HG03064 (cell line): ENCODE measurements at regions not wholly inside any gene's neighbourhood (a gene's known extent, or its start where the extent isn't known, plus 50 kb on each side); places are given as distances from the start of the nearest gene placed in this dataset.

Source experiments
- ATAC-seq: cut with Tn5 transposase; IDR thresholded peaks from one replicate; pipeline ENCODE4 v1.9.1; 2021; ENCODE audit warnings: low read depth; ENCODE audit not compliant: unreplicated experiment

DNA sequence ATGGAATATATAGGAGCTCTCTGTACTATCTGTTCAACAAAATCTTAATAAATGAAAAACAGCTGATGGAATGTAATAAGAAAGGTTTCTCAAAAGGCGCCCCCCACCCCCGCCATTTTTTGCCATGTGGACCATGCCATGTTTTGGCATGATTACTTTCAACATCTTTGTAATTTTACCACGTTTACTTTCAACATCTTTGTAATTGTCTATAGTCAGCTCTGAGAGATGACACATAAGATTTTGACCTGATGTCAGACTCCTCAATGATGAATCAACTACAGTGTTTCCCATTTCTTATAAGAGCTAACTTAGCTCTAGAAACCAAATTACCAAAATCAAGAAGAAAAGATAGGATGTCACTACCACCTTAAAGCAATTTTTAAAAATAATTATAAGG lies 144.9 kb upstream of the AHR start:
- no peak for ATAC-seq

DNA sequence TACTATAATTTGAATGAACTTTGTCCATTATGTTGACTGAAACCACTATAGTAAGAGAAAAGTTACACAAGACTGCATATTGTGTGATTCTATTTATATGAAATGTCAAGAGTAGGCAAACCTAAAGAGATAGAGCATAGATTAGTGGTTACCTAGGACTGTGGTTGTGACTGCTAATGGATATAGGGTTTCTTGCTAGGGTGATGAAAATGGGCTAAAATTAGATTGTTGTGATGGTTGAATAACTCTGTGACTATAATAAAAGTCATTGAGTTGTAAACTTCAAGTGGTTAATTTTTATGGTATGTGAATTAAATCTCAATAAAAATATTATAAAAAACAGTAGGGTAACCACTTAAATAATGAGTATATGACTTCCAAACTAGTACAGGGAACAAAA lies 142.9 kb upstream of the AHR start:
- no peak for ATAC-seq

DNA sequence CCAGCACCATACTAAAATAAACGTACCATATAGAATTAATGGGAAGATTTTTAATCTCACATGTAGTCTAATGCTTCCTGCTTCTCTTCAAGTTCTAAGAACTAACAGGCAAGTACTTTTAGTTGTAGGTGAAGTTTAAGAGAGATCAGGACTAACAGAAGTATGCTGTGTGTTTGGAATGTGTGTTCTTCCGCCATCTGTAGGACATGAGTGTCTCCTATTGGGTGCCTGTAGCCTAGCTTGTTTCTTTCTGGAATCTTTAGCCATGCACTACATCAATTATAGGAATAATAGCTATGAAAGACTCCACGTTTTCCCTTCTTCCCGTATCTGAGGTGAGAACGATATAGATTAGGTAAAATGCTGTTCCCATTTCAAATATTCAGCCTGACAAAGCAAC lies 140.2 kb upstream of the AHR start:
- ATAC-seq, result no peak

DNA sequence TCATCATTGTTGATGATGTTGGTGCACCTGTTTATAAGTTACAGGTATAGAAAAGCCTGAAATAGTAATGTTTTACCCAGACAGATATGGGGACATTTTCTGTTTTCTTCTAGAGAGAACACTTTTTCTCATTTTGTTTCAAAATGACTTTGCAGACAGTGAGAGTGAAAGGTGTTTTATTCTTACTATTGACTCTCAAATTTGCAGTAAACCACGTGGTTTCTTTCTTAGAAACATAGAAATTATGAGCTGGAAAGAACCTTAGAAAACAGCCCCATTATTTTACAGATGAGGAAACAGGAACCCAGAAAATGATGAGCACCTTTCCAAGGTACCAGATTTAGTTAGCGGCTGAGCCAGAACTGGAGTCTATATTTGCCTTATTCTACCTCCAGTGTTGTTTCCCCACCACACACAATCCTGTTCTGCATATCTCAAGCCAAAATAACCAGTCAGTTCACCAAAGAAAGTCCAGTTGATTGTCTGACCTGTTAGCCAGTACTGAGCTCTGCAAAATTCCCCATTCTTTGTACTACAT lies 138.9 kb upstream of the AHR start:
- ATAC-seq, result peak; percentile 94

DNA sequence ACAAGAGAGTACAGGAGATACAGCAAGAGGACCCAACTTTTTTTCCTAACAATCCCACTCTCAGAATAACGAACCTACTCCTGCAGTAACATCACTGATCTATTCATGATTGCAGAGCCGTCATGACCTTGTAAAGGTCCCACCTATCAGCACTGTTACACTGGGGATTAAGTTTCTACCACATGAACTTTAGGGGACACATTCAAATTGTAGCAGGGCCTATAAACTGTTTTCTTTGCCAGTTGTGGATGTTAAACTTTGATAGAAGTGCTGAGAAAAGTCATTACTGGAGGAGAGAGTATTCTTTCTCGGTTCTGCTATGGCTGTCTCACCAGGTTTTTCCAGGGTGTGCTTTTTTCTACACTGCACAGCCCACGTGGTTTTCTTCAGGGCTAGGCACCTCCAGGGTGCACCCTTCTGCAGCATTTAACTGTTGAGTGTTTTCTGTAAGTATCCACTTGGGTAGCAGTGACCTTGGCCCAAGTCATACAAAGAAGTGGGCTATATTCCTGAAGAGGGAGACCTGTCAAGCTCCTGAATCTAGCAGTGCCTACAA lies 131.6 kb upstream of the AHR start:
- ATAC-seq, result peak; percentile 92

DNA sequence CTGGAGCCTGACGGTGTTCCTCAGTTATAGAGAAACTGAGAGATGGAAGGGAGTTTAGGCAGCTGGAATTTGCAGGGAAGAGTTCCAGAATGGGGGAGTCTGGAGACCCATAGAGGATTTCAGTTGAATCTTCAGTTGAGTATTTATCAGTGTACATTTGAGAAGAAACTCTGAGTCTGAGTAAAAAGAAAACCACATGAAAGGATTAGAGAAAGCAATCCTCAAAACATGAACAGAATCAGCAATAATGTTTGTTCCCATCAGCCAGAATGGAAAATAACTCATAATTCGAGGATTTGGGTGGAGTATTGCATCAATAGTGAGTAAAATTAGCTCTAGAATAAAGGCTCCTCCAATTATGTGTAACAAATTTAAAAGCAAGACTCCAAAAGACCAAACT lies 130.0 kb upstream of the AHR start:
- no peak for ATAC-seq

DNA sequence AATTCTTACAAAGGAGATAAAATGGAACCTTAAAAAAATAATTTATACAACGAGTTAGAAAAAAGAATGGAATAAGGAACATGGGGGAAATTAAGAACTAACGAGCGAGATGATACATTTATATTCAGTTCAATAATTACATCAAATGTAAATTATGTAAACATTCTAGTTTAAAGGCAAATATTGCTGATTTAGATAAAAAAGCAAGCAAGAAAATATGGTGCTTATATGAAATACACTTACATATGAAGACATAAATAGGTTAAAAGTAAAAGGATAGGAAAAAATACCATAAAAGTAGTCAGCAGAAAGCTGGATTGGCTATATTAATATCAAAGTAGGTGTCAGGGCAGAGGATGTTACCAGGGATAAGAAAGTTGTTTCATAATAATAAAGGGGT lies 127.0 kb upstream of the AHR start:
- no peak for ATAC-seq

DNA sequence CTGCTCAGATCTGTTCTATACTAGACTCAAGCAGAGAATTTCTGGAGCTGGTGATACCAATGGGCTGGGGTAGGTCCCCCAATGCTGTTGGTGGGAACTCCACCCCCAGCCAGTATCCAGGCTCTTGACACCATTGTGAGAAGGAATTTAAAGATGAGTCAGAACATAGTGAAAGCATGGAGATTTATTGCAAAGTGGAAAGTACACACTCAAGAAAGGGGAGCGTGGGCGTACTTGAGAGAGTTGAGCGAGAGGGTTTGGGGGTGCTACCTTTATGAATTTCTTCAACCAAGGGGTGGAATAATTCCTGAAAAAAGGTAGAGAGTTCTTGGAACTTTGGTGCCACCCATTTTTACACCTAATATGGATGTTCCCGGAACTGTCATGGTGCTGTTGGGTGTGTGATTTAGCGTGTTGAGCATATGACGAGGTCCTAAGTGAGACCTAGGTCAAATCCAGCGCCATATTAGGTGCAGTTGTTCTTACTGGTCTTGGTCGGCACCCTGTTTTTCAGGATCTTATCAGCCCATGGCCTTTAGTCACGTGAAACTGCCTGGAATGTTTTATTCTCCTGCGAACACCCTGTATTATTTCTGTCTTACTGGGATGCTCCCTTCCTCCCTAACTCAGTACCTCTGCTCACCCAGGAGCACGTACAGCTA lies 122.0 kb upstream of the AHR start:
- ATAC-seq, result no peak

DNA sequence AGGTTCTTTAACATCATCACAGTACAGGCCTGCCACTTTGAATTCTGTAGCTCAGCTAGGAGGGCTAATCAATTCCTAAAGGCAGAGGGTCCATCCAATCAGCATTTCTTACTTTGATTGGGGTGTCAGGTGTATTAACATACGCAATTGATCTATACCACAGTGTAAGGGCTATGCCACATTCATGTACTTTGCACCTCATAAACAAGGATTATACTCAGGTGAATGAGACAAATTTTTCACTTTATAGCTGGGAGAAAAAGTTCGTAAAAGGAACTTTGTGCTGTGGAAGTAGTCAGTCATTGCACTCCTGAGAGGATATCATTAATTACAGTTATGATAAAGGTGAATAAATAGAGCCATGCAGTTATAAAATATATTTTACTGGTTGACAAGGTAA lies 119.9 kb upstream of the AHR start:
- no peak for ATAC-seq

DNA sequence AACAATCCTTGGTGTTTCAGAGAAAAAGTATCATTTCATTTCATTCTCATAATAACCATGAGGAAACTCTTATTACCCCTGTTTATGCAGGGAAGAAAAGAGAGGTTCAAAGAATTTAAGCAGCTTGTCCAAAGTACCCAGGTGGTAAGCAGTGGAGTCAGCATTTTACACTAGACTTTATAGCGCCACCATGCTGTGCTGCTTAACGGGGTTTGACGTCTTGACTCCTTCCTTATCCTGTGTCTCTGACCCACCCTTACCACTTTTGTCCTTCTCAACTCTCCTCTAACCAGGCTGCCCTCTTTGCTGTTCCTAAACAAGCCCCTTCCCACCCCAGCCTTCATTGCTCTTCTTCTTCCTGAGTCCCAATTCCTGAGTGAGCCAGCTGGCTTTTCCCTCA lies 117.0 kb upstream of the AHR start:
- no peak for ATAC-seq

DNA sequence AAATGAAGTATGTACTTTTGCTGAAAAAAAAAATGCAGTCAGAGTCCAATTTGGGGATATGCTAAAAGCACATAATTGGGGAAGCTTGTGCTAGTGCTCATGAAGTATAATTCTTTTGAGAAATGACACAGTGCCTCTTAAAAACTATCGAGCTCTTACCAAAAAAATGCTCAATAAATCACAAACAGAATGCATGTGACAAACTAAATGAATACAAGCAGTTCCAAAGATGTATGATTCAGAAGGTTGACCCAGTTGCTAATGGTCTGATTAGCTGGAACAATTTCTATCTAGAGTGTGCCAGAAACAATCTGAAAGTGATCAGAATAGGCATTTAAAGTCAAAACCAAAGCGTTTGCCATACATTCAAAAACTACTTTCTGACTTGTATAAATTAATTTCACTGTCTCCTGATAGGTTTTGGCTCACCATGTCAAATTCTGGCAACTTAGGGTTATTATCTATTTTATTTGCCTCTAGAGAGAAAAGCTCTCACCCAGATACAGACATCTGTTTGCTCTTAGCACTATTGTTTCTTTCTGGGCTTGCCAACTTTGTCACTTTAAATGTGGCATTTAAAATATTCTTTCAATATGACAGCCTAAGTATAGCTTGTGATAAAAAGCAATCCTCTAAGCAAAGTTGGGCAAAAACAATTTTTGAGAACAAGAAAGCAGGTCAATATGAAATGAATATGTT lies 114.7 kb upstream of the AHR start:
- no peak for ATAC-seq

DNA sequence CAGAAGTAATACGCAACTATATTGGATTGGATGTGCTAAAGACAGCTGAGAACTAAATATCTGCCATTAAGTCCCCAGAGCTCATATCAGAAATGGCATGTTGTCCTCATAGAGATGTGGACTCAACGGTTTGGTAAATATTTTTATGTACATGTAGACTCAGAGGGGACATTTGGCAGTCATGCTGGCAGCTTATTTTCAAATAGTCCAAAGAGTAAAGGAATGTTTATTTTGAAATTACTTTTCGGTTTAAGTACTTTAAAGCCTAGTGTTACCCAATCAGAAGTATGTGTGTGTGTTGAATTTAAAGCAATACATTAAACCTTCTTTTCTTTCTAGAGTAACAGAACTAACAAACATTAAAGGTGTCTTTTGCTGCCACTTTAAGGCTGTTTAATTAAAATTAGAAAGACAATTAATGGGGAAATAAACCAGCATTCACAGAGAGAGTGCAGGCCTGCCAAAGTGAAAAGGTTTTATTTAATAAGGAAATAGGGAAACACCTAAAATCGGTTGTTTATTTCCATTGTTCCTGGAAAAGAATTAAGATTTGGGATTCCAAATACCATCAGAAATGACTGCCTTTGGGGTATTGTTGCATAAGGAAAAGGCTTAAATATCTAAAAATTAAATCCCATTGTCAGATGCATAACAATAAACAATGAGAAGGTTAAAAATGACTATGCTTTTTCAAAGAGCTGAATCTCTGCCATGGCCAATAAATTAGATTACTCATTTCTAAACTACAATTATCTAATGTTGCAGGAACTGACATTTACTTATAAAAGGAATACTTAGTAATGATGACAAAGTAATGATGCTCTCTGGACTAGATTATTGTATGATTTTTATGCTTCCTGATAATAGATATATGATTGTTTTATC lies 113.4 kb upstream of the AHR start:
- ATAC-seq, result peak; percentile 19

DNA sequence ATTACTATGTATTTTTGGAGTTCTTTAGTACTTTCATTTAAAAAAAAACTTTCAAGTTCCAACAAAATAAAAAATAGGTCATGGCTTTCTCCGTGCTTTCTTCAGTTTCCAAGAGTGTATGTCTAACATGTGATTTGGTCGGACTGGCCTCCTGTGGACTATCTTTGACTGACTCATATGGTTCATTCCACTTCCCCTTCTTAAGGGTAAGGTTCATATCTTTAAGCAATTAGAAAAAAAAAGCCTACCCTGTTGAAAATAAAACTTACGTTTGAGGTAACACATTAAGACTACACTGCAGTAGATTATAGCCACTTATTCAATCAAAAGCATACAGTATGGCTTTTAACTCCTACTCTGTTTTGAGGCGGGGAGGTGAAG lies 112.8 kb upstream of the AHR start:
- peak; percentile 100 for ATAC-seq

DNA sequence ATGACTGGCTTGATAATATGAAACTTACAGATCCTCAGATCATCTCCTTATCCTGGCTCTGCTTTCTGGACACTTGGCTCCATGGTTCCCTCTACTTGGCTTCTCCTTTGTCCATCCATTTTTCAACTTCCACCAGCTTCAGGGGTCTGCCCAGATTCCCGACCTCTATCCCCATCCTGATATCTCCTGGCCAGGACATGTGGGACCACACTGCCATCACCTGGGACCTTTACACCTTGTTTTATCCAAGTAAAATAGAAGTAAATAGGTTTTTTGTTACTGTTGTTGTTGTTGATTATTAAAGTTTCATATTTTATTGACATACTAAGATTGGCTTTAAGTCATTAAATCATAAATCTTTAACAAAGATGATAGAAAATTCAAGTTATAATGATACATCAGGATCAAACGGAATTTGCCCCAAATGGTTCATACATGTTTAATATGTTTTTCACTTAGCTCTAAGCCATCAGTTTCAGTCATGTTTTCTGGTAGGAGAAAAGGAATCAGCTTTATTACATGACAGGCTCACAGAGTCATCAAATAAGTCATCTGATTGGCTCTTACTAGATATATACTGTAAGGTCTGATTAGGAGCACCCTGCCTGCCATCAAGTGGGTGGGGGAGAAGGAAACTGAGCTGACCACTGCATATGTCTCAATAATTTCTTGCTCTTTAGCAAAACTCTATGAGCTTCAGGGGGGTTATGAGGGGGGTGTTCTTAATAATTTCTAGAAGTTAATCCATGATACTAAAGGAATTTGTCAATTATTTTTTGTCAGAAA lies 111.5 kb upstream of the AHR start:
- no peak for ATAC-seq

DNA sequence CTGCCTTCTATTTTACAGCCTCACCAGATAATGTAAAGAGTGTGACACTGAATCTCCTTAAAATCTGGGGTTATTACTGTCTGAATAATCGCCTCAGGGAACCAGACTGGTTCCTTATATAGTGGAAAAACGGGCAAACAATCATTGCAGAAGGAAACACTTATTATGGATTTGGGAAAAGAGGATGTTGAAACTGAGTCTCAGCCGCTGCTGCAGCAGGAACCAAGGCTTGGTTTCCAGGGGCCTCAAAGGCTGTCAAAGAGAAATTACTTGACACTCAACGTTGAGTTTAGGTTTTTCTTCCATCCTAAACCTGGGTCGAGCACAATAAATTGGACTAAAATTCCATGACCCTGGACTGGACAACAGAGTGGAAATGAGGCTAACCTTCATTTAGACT lies 103.8 kb upstream of the AHR start:
- ATAC-seq, result no peak

DNA sequence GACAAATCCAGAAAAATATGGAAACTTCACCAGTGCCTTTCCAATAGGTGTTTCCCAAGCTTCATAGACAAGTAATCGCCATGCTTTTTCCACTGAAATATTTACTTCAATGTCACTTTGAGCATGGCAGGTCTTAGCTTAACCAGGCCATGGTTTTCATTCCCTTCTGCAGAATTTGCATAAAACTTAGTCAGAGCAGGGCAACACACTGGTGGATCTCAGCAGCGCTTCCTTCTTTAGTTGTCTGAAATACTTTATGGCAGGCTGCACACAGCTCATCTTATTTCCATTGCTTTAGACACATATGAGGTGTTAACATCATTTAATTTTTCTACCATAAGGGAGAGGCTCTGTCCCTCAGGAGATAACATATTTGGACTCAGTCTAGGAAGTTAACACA lies 102.9 kb upstream of the AHR start:
- no peak for ATAC-seq

DNA sequence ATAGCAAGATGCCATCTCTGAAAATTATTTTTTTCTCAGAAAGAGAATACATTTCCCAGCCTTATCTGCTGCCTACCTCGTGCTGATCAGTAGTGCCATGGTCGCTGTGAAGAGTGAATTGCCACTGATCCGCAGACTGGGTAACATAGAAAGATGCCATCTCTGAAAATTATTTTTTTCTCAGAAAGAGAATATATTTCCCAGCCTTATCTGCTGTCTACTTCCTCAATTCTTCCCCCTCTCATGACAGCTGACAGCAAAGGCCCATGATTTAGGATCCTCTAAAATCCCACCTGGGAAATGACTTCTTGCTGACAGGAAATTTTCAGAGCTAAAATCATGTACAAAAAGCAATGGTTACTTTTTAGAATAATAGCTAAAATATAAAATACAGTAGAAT lies 92.5 kb upstream of the AHR start:
- no peak for ATAC-seq

DNA sequence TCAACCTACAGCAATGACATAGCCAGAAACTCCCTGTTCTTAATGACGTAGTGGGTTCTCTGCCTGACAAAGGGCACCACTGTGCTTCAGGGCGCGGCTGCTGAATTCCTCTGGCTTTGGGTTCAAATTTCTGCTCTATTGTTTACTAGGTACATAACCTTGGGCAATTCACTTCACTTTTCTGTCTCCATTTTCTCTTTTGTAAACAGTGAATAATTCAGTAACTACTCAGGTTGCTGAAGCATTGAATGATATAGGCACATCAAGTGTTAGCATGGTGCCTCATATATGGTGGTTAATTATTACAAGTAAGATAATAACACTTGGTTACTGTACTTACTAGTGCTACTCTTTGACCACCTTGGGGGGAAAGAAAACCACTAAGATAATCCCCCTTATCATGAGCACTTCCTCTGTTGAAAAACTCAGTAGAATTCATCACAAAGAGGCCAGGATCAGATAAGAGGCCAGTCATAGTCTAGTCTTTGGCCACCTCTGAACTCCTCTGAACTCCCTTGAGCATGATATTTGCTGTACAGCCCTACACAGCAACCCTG lies 92.0 kb upstream of the AHR start:
- no peak for ATAC-seq

DNA sequence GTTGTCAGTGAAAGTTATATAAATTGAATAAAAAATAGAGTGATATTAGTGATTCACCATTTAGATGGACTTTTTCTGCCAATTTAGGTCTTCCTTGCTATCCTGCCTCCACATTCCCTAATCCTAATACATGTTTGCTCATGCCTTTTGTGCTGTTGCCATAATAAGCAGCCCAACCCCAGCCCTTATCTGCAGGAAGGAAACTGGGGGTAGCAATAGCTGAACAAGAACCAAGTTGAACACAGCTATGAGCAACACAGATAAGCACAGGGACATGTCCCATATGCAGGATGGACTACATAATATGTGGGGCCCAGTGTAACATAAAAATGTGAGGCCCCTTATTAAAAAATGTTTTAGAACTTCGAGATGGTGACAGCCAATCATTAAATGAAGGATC lies 91.2 kb upstream of the AHR start:
- ATAC-seq, result no peak

DNA sequence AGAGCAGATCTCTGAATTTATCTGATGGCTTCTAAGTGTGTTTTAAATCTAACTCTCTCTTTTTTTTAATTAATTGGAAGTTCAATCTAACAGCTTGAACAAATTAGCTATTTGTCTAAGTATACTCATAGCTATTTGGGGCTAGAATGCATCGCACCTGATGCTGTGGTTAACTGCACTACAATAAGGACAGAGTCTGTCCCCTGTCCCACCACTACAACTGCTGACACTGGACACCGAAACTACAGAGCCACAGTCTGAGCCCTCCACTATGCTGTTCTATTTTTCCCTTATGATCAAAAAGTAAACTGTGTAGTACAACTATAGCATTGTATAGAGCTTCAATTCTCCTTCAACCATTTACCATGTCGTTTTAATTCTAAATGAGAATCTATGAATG lies 89.4 kb upstream of the AHR start:
- no peak for ATAC-seq
